ENCODE measurements at regions not wholly inside any gene's neighbourhood (a gene's known extent, or its start where the extent isn't known, plus 50 kb on each side); places are given as distances from the start of the nearest gene placed in this dataset.
"Not testable (repeated sequence)": the region's sequence is repeated elsewhere in the genome, so short reads cannot be mapped to it uniquely, and the experiment has no call there.

DNA sequence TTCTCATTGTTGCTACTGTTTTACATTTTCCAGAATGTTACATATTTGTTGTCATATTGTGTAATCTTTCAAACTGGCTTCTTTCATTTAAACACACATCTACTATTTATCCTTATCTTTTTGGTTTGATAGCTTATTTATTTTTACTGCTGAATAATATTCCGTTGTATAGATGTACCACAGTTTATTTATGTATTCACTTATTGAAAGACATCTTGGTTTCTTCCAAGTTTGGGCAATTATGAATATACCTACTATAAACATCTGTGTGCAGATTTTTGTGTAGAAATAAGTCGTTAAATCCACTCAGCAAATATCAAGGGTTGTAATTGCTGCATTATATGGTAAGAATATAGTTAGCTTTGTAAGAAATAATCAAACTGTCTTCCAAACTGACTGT is 669.2 kb downstream of the TNS3 start:
- H3K4me3 ChIP-seq (ENCODE audit: low read depth, low read length): no peak overlapping the region
- TF ChIP-seq, protein P1, sequence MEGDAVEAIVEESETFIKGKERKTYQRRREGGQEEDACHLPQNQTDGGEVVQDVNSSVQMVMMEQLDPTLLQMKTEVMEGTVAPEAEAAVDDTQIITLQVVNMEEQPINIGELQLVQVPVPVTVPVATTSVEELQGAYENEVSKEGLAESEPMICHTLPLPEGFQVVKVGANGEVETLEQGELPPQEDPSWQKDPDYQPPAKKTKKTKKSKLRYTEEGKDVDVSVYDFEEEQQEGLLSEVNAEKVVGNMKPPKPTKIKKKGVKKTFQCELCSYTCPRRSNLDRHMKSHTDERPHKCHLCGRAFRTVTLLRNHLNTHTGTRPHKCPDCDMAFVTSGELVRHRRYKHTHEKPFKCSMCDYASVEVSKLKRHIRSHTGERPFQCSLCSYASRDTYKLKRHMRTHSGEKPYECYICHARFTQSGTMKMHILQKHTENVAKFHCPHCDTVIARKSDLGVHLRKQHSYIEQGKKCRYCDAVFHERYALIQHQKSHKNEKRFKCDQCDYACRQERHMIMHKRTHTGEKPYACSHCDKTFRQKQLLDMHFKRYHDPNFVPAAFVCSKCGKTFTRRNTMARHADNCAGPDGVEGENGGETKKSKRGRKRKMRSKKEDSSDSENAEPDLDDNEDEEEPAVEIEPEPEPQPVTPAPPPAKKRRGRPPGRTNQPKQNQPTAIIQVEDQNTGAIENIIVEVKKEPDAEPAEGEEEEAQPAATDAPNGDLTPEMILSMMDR (IDR thresholded peaks at IDR 0.05; ENCODE audit: low read depth, low read length): no peak

DNA sequence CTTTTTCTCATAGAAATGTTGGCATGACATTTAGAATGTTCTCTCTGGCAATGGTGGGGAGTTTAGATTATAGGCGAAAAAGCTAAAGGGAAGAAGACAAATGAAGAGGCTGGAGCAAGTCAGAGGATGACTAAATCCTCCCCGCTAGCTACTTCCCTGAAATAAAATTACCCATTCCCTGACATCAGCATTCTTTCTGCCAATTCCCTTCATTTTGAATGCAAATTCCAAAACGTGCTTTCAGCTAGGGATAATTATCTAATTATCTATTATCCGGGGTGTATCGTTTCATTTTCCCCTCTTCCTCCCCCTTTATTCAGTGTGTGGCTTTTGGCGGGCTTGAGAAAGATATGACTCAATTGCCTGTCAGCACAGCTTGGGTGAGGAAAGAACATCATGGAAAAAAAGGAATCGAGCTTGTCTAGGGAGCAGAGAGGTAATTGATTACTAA is 672.3 kb downstream of the TNS3 start:
- H3K4me3 ChIP-seq (ENCODE audit: low read depth, low read length): peak overlapping the region; percentile 40
- TF ChIP-seq, protein P1 (IDR thresholded peaks at IDR 0.05; ENCODE audit: low read depth, low read length): no peak

DNA sequence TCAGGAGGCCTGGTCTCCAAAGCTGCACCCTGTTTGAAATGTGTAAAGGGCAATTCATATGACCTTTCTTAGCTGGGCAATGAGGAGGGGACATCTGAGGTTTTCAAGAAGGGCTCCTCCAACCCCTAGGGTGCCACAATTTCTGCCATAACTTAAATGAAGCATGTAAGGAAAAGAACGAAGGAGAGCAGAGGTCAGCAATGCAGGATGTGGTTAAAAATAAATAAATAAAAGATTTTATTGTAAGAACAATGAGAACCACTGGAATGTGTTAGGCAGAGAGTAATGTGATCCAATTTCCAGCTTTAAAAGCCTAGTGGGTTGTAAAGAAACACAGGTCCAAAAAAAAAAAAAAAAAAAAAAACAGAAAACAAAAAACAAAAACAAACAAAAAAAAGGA is 673.1 kb downstream of the TNS3 start:
- TF ChIP-seq, protein P1 (IDR thresholded peaks at IDR 0.05; ENCODE audit: low read depth, low read length): no peak
- H3K4me3 ChIP-seq (ENCODE audit: low read depth, low read length): no peak overlapping the region

DNA sequence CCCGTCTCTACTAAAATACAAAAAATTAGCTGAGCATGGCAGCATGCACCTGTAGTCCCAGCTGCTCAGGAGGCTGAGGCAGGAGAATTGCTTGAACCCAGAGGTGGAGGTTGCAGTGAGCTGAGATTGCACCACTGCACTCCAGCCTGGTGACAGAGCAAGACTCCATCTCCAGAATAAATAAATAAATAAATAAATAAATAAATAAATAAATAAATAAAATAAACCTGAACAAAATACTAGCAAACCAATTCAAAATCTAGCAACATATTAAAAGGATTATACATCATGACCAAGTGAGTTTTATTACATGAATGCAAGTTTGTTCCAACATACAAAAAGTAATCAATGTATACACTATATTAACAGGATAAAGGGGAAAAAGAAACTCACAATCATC is 677.4 kb downstream of the TNS3 start:
- not testable (repeated sequence) for H3K4me3 ChIP-seq (ENCODE audit: low read depth, low read length)

DNA sequence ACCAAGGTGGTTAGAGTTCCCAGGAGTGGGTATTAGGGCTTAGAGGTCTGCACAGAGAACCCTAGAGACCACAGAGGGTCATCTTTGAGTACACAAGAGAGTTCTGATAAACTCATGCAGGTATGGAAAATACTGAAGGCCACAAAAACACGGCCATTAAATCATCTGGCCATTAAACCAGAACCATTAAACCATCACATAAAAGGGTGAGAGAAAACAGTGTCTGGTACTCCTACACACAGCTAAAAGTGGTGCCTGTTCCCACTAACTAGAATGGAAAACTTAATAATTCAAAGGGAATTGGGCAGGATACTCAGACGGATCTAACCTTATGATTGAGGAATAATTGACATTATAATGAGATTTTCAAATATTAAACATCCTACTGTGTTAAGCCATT is 679.4 kb downstream of the TNS3 start:
- no peak overlapping the region for H3K4me3 ChIP-seq (ENCODE audit: low read depth, low read length)
- TF ChIP-seq, protein P1 (IDR thresholded peaks at IDR 0.05; ENCODE audit: low read depth, low read length): no peak

DNA sequence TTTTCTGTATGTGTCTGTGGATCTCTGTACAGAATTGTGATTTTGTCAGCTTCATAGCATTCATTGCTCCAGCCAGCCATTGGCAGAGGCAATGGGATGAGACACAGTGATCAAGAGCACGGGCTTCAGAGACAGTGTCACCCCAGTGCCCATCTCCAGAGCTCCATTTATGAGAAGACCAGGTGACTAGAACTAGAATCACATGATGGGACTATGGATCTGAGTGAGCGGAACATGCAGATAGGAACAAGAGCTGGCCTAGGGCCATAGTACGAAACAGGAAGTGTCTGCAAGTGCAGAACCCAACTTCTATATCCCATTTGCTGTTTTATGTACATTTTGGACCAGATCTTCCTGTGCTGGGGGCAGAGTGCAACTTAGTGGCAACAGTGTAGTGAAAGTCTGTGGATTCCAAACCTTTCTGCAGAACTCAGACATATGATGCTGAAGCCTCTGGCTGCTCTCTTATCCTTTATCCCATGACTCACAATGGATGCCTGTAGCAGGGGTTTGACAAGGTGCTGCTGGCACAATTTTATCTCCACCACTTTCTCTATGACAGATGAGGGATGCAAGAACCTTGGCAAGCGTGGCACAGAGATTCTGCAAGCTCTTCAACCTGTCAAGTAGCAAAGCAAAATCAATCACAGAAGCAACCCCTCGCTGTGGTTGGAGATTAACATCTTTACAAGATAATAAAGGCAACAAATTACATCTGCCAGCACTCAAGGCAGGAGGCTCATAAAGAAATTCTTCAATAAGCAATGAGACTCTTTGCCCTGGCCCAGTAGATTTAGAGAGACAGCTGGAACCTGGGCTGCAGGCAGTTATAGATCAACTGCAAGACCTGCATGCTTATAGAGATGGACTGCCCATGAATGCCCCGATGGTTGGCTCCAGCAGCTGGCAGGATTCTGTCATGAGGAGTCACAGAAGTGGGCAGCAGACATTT is 681.3 kb downstream of the TNS3 start:
- TF ChIP-seq, protein P1 (IDR thresholded peaks at IDR 0.05; ENCODE audit: low read depth, low read length): no peak
- no peak overlapping the region for H3K4me3 ChIP-seq (ENCODE audit: low read depth, low read length)

DNA sequence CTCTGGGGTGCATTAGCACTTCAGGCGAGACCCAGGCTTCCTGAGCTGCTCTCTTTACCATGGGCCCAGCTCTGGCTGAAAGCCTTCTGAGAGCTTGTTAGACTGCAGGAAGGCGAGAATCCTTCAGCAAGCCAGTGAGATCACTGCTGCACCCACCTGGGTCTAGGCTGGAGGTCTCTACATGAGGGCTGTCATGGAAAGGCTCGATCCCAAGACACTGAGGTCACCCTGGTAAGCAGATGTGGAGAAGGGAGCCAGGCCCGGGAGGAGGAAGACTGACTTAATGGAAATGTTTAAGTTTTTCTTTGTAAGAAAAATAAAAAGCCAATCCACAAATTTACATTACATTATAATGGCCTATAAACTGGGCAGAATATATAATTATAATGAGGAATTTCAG is 684.5 kb downstream of the TNS3 start:
- no peak overlapping the region for H3K4me3 ChIP-seq (ENCODE audit: low read depth, low read length)
- TF ChIP-seq, protein P1 (IDR thresholded peaks at IDR 0.05; ENCODE audit: low read depth, low read length): no peak

Data from WI38 (cell line).